Endothelial cell of umbilical vein (primary cell): ENCODE measurements at regions not wholly inside any gene's neighbourhood (a gene's known extent, or its start where the extent isn't known, plus 50 kb on each side); places are given as distances from the start of the nearest gene placed in this dataset.

ENCODE experiments used
- EZH2 ChIP-seq: IDR thresholded peaks from 2 replicates; pipeline ENCODE4 v1.6.1; 2012; ENCODE audit warnings: borderline replicate concordance, low read depth, mild to moderate bottlenecking, moderate library complexity, low read length, inconsistent platforms; ENCODE audit not compliant: severe bottlenecking
- FOS ChIP-seq: IDR thresholded peaks from 2 replicates; pipeline ENCODE4 v1.6.1; 2011; ENCODE audit warnings: mild to moderate bottlenecking, low read length, moderate library complexity, borderline replicate concordance; ENCODE audit not compliant: insufficient read depth
- POLR2A ChIP-seq: IDR thresholded peaks from 2 replicates; pipeline ENCODE4 v1.6.1; 2012; ENCODE audit warnings: low read depth, mild to moderate bottlenecking, control low read depth, low read length

DNA sequence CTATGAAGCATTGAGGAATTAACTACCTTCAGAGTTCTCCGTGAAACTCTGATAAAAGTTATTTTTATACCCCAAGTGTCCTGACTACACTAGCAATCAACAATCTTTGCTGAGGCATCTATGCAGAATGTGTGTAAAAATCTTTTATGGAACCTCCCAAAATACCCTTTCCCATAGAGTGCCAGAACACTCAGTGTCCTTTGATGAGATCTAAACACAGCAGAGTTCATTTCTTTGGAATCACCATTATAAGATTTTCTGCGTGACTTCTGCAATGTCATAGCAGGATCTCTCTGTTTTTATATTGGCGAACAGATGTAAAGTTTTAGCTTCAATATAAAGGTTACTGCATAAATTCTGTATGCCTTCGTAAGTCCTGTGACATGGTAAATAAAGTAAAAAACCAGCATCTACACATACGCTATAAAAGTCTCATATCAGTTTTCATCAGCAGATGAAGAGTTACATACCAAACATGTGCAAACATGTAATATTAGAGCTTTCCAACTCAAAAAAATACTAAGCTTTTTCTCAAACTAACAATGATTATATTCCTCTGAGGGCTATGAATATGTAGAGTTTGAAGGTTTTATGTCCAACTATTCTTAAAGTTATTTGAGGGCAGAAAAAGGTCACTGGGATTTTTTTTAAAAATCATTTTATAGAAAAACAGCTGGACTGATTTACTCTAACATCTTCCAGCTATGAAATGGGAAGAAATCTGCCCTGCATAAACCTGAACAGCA, 67.2 kb downstream of the SKIDA1 start:
- TF ChIP-seq POLR2A (no peak), FOS (no peak), EZH2 (no peak)
